ENCODE measurements at regions not wholly inside any gene's neighbourhood (a gene's known extent, or its start where the extent isn't known, plus 50 kb on each side); places are given as distances from the start of the nearest gene placed in this dataset.

DNA sequence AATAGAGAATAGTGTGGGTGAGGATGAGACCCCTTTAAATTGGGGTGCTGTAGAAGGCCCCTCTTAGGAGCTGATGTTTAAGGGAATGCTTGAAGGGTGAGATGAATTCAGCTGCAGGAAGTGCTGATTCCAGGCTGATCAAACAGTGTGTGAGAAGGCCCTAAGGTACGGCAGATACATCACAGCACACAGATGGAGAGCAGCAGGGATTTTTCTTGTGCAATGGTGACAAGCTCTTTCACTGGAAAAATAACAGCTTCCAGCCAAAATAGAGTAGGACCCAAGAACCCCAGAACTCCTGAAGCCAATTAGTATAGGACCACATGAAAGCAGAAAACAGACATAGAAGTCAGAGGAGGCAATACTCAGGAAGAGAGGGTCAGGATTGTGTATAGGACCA lies 296.9 kb downstream of the ADRA2A start (continued):
- TF ChIP-seq BACH1 (IDR thresholded peaks at IDR 0.05; ENCODE audit: low read length) (no peak), NANOG (IDR thresholded peaks at IDR 0.05; ENCODE audit: insufficient read depth, low read depth, low read length, poor library complexity, severe bottlenecking) (no peak), ASH2L (IDR thresholded peaks at IDR 0.05; ENCODE audit: low read length) (no peak), POLR2AphosphoS5 (IDR thresholded peaks at IDR 0.05; ENCODE audit: low read depth, low read length) (no peak), SRF (IDR thresholded peaks at IDR 0.05; ENCODE audit: low read depth, low read length) (no peak), YY1 (IDR thresholded peaks at IDR 0.05; ENCODE audit: low read depth, low read length) (no peak), ZNF274 (IDR thresholded peaks at IDR 0.05; ENCODE audit: borderline replicate concordance, extremely low read depth, low read length) (no peak), FOSL1 (IDR thresholded peaks at IDR 0.05; ENCODE audit: insufficient read depth, low read depth, low read length) (no peak), CTBP2 (IDR thresholded peaks at IDR 0.05; ENCODE audit: borderline replicate concordance, insufficient read depth, insufficient read length, low read length) (no peak), EZH2 (IDR thresholded peaks at IDR 0.05; ENCODE audit: low read depth, low read length, severe bottlenecking) (no peak), EGR1 (IDR thresholded peaks at IDR 0.05; ENCODE audit: borderline replicate concordance, low read depth, low read length) (no peak), HDAC2 (IDR thresholded peaks at IDR 0.05; ENCODE audit: borderline replicate concordance in 1 of 2, low read depth in 2 of 2, low read length in 2 of 2) (no peak), KDM1A (IDR thresholded peaks at IDR 0.05; ENCODE audit: borderline replicate concordance, low read length) (no peak), MAFK (IDR thresholded peaks at IDR 0.05; ENCODE audit: low read depth, low read length) (no peak), CHD2 (IDR thresholded peaks at IDR 0.05; ENCODE audit: low read length) (no peak), CBX5 (IDR thresholded peaks at IDR 0.05; ENCODE audit: low read depth, low read length) (no peak)
- TF ChIP-seq, protein P1, sequence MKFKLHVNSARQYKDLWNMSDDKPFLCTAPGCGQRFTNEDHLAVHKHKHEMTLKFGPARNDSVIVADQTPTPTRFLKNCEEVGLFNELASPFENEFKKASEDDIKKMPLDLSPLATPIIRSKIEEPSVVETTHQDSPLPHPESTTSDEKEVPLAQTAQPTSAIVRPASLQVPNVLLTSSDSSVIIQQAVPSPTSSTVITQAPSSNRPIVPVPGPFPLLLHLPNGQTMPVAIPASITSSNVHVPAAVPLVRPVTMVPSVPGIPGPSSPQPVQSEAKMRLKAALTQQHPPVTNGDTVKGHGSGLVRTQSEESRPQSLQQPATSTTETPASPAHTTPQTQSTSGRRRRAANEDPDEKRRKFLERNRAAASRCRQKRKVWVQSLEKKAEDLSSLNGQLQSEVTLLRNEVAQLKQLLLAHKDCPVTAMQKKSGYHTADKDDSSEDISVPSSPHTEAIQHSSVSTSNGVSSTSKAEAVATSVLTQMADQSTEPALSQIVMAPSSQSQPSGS (IDR thresholded peaks at IDR 0.05; ENCODE audit: low read length) = no peak

Data from H1 (cell line).